Mesodermal cell (in vitro differentiated cells): ENCODE measurements at regions not wholly inside any gene's neighbourhood (a gene's known extent, or its start where the extent isn't known, plus 50 kb on each side); places are given as distances from the start of the nearest gene placed in this dataset.

Experiments
- H3K27ac ChIP-seq: 2 replicates; pipeline ENCODE4 v1.7.0; 2013; ENCODE audit warnings: mild to moderate bottlenecking, low read depth, low read length, moderate library complexity; ENCODE audit not compliant: severe bottlenecking
- H3K36me3 ChIP-seq: 2 replicates; pipeline ENCODE4 v1.7.1; 2013; ENCODE audit warnings: mild to moderate bottlenecking, low read length, moderate library complexity; ENCODE audit not compliant: control insufficient read depth, insufficient read depth
- H3K4me1 ChIP-seq: one replicate; pipeline ENCODE4 v1.7.1; 2013; ENCODE audit warnings: mild to moderate bottlenecking, low read length; ENCODE audit not compliant: insufficient read depth, control insufficient read depth, poor library complexity, severe bottlenecking
- H3K4me3 ChIP-seq: 2 replicates; pipeline ENCODE4 v1.7.0; 2013; ENCODE audit warnings: low read length, control low read depth, mild to moderate bottlenecking; ENCODE audit not compliant: insufficient read depth, poor library complexity, severe bottlenecking; ENCODE audit errors: extremely low read depth
- H3K9me3 ChIP-seq: 2 replicates; pipeline ENCODE4 v1.7.1; 2013; ENCODE audit warnings: mild to moderate bottlenecking, low read length, moderate library complexity; ENCODE audit not compliant: control insufficient read depth
- WGBS, 2 experiments: methylation state at CpG; one replicate each; pipeline ENCODE4 v1.1.5; 2013; ENCODE audit warnings: missing lambda C conversion rate in 2 of 2; ENCODE audit not compliant: insufficient coverage in 2 of 2; 5-methylcytosine and 5-hydroxymethylcytosine counted together

- Histone ChIP-seq H3K4me1 (no peaks in the 10 kb centered on the region), H3K9me3 (no peaks in the 10 kb centered on the region), H3K36me3 (no peaks in the 10 kb centered on the region), H3K27ac (no peak overlapping the region), H3K4me3 (no peak overlapping the region)
- WGBS, 2 experiments: 89 to 93% methylated on average over 8 to 10 of the region's 13 CpGs
Measured at GRCh38 chr2:2877427-2877826, 500.2 kb downstream of the EIPR1 start.

GRCh38 chr2:2876331-2877221 is 501.0 kb downstream of the EIPR1 start:
- Histone ChIP-seq H3K4me3 (no peak overlapping the region), H3K27ac (no peak overlapping the region), H3K36me3 (no peaks in the 10 kb centered on the region), H3K9me3 (no peaks in the 10 kb centered on the region), H3K4me1 (no peaks in the 10 kb centered on the region)
- 73 to 81% methylated on average over 12 of the region's 18 CpGs for WGBS, 2 experiments

- Histone ChIP-seq H3K9me3 (no peaks in the 10 kb centered on the region), H3K27ac (no peak overlapping the region), H3K4me3 (no peak overlapping the region), H3K36me3 (no peaks in the 10 kb centered on the region), H3K4me1 (no peaks in the 10 kb centered on the region)
- 80 to 83% methylated on average over 1 to 4 of the region's 6 CpGs for WGBS, 2 experiments
Measured at GRCh38 chr2:2875831-2876230, 501.8 kb downstream of the EIPR1 start.

- Histone ChIP-seq H3K9me3 (no peaks in the 10 kb centered on the region), H3K36me3 (no peaks in the 10 kb centered on the region), H3K4me3 (no peak overlapping the region), H3K27ac (no peak overlapping the region), H3K4me1 (no peaks in the 10 kb centered on the region)
- WGBS, 2 experiments: 84 to 96% methylated on average over 9 to 11 of the region's 11 CpGs
Measured at GRCh38 chr2:2875296-2875695, 502.3 kb downstream of the EIPR1 start.

GRCh38 chr2:2874805-2875204 is 502.8 kb downstream of the EIPR1 start:
- H3K4me1 ChIP-seq: no peaks in the 10 kb centered on the region
- H3K9me3 ChIP-seq: no peaks in the 10 kb centered on the region
- no peak overlapping the region for H3K27ac ChIP-seq
- WGBS, 2 experiments: 82 to 87% methylated on average over 6 to 12 of the region's 12 CpGs
- H3K36me3 ChIP-seq: no peaks in the 10 kb centered on the region
- no peak overlapping the region for H3K4me3 ChIP-seq

GRCh38 chr2:2874341-2874740 is 503.3 kb downstream of the EIPR1 start:
- no peak overlapping the region for H3K4me3 ChIP-seq
- no peak overlapping the region for H3K27ac ChIP-seq
- H3K9me3 ChIP-seq: no peaks in the 10 kb centered on the region
- H3K4me1 ChIP-seq: no peaks in the 10 kb centered on the region
- 91 to 92% methylated on average over 9 of the region's 10 CpGs for WGBS, 2 experiments
- H3K36me3 ChIP-seq: no peaks in the 10 kb centered on the region

GRCh38 chr2:2873450-2873811 is 504.2 kb downstream of the EIPR1 start:
- no peaks in the 10 kb centered on the region for H3K4me1 ChIP-seq
- H3K36me3 ChIP-seq: no peaks in the 10 kb centered on the region
- no peak overlapping the region for H3K27ac ChIP-seq
- H3K9me3 ChIP-seq: no peaks in the 10 kb centered on the region
- no peak overlapping the region for H3K4me3 ChIP-seq
- WGBS, 2 experiments: 81% methylated on average over 7 of the region's 7 CpGs

GRCh38 chr2:2872713-2873449 is 504.7 kb downstream of the EIPR1 start:
- 92 to 100% methylated on average over 3 of the region's 3 CpGs for WGBS, 2 experiments
- Histone ChIP-seq H3K27ac (no peak overlapping the region), H3K36me3 (no peaks in the 10 kb centered on the region), H3K9me3 (no peaks in the 10 kb centered on the region), H3K4me3 (no peak overlapping the region), H3K4me1 (no peaks in the 10 kb centered on the region)

GRCh38 chr2:2872309-2872617 is 505.4 kb downstream of the EIPR1 start:
- no peaks in the 10 kb centered on the region for H3K4me1 ChIP-seq

GRCh38 chr2:2871480-2872308 is 505.9 kb downstream of the EIPR1 start:
- 89 to 91% methylated on average over 18 to 19 of the region's 22 CpGs for WGBS, 2 experiments
- H3K4me1 ChIP-seq: no peaks in the 10 kb centered on the region
- H3K9me3 ChIP-seq: no peaks in the 10 kb centered on the region
- H3K27ac ChIP-seq: no peak overlapping the region
- H3K4me3 ChIP-seq: no peak overlapping the region
- no peaks in the 10 kb centered on the region for H3K36me3 ChIP-seq

More at GRCh38 chr2:2872309-2872617, 505.4 kb downstream of the EIPR1 start:
- Histone ChIP-seq H3K36me3 (no peaks in the 10 kb centered on the region), H3K27ac (no peak overlapping the region), H3K4me3 (no peak overlapping the region), H3K9me3 (no peaks in the 10 kb centered on the region)
- 87 to 90% methylated on average over 14 to 15 of the region's 15 CpGs for WGBS, 2 experiments
